Liver (tissue), 3 donors: ENCODE measurements at regions not wholly inside any gene's neighbourhood (a gene's known extent, or its start where the extent isn't known, plus 50 kb on each side); places are given as distances from the start of the nearest gene placed in this dataset.

Source experiments
- FOXA1 ChIP-seq: IDR thresholded peaks from 2 replicates; pipeline ENCODE4 v1.6.1; 2016; ENCODE audit warnings: antibody characterized with exemption
- JUND ChIP-seq, 2 donors: IDR thresholded peaks; 2 replicates each; pipeline ENCODE4 v1.6.1; 2016; ENCODE audit warnings: antibody characterized with exemption in 2 of 2
- RAD21 ChIP-seq, 2 donors: IDR thresholded peaks; 2 replicates each; pipeline ENCODE4 v1.6.1; 2016; ENCODE audit warnings: antibody characterized with exemption in 2 of 2, mild to moderate bottlenecking in 2 of 2
- TF ChIP-seq, protein P1 (sequence below): fragments of 150-350 bp; IDR thresholded peaks from 2 replicates; pipeline ENCODE4 v1.5.1; 2017; ENCODE audit warnings: improper control_type of control experiment, low read depth, low read length; ENCODE audit not compliant: missing input control
- donor health status: healthy.
- donor health status: healthy.

DNA sequence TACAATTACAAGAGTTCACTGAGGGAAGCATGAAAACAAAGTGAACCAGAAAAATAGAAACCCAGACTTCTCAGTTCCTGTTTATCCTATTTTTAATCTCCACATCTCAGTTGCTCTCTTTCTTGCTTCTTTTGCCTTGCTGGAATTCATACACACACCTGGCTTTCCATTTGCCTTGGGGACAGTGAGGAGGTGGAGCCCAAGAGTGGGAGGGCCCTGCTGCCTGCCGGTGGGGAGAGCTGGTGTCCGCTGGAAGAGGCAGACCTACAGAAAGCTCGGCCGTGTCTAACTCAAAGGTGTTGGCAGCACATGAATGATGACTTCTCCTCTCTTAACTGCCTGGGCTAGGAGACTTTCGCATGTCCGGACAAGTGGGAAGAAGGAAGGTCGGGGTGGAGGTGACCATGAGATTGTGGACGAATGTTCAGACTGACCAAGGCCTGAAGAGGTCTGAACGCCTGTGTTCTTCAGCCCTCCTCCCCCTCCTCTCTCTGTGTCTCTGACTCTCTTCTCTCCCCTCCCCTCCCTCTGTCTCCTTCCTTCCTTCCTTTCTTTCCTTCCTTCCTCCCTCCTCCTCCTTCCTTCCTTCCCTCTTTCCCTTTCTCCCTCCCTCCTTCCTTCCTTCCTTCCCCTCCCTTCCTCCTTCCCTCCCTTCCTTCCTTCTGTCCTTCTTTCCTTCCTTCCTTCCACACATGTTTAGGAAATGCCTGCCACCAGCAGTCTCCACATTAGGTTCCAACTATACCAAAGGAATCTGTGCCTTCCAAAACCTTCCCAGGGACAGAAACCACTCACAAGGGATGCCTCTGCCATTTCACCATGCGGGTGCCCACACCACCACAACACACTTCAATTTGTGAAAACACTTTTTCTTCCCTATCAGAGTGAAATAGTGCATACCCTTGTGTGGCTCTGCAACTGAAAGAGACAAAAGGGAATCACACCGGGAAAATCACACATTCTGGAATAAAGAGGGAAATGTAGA is 157.3 kb upstream of the RUNX1 start:
- TF ChIP-seq, protein P1, sequence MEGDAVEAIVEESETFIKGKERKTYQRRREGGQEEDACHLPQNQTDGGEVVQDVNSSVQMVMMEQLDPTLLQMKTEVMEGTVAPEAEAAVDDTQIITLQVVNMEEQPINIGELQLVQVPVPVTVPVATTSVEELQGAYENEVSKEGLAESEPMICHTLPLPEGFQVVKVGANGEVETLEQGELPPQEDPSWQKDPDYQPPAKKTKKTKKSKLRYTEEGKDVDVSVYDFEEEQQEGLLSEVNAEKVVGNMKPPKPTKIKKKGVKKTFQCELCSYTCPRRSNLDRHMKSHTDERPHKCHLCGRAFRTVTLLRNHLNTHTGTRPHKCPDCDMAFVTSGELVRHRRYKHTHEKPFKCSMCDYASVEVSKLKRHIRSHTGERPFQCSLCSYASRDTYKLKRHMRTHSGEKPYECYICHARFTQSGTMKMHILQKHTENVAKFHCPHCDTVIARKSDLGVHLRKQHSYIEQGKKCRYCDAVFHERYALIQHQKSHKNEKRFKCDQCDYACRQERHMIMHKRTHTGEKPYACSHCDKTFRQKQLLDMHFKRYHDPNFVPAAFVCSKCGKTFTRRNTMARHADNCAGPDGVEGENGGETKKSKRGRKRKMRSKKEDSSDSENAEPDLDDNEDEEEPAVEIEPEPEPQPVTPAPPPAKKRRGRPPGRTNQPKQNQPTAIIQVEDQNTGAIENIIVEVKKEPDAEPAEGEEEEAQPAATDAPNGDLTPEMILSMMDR, result no peak
- TF ChIP-seq FOXA1 (no peak), JUND (IDR thresholded peaks at IDR 0.05) (no peak), RAD21 (IDR thresholded peaks at IDR 0.05) (no peak)
